HFF-Myc (cell line): ENCODE measurements at regions not wholly inside any gene's neighbourhood (a gene's known extent, or its start where the extent isn't known, plus 50 kb on each side); places are given as distances from the start of the nearest gene placed in this dataset.
A peak's percentile ranks its signal among the peaks of the same experiment; 100 is the strongest.
"Not testable (repeated sequence)": the region's sequence is repeated elsewhere in the genome, so short reads cannot be mapped to it uniquely, and the experiment has no call there.

Source experiments
- DNase-seq: peaks from one replicate; pipeline ENCODE4 v3.0.0-alpha.2; 2011; ENCODE audit warnings: low read depth; ENCODE audit errors: extremely low read depth
- H3K4me3 ChIP-seq: replicated peaks from 2 replicates; pipeline ENCODE4 v1.5.1; 2011; ENCODE audit warnings: low read depth, mild to moderate bottlenecking, control low read depth, low read length
- TF ChIP-seq, protein P1 (sequence below): IDR thresholded peaks from 2 replicates; pipeline ENCODE4 v1.5.1; 2012; ENCODE audit warnings: mild to moderate bottlenecking, low read depth, low read length, control low read depth; ENCODE audit errors: missing control alignments

DNA sequence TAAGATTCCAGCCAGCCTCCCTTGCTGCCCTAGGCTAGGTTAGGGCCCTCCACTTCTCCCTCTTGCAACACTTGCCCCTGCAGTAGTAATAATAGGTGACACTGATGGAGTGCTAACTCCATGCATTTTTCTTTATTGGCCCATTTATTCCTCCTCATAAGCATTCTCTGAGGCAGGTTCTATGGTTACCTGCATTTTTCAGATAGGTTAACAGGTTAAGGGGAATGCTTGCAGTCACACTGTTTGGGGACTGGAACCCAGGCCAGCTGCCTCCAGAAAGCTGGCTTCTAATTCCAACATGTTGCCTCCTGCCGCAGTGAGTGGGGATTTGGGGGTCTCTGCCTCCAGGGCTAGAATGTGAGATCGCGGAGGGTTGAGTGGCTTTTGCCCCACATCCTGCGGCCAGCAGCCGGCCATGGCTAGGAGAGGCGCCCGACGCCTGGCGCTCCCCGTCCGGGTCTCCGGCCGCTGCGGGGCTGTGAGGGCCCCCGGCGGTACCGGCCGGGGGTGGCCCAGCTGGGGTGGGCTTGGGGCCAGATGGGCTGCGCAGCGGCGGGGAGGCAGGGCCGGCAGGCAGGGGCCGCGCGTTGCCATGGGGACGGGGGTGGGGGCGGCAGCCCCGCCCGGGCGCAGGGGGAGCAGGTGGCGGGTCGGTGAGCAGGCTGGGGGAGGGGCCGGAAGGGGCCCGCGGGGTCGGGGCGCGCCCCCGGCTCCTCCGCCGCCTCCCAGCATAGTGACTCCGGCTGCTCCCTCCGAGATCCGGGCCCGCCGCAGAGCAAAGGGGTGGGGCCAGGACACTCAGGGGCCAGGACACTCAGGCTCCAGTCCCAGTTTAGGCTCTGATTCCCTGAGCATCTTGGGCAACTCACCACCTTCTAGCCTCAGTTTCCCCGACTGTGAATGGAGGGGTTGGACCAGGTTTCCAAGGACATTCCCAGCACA, 68.4 kb upstream of the SSBP3 start:
- TF ChIP-seq, protein P1, sequence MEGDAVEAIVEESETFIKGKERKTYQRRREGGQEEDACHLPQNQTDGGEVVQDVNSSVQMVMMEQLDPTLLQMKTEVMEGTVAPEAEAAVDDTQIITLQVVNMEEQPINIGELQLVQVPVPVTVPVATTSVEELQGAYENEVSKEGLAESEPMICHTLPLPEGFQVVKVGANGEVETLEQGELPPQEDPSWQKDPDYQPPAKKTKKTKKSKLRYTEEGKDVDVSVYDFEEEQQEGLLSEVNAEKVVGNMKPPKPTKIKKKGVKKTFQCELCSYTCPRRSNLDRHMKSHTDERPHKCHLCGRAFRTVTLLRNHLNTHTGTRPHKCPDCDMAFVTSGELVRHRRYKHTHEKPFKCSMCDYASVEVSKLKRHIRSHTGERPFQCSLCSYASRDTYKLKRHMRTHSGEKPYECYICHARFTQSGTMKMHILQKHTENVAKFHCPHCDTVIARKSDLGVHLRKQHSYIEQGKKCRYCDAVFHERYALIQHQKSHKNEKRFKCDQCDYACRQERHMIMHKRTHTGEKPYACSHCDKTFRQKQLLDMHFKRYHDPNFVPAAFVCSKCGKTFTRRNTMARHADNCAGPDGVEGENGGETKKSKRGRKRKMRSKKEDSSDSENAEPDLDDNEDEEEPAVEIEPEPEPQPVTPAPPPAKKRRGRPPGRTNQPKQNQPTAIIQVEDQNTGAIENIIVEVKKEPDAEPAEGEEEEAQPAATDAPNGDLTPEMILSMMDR = no peak
- DNase-seq = no peak
- no peak overlapping the region for H3K4me3 ChIP-seq

DNA sequence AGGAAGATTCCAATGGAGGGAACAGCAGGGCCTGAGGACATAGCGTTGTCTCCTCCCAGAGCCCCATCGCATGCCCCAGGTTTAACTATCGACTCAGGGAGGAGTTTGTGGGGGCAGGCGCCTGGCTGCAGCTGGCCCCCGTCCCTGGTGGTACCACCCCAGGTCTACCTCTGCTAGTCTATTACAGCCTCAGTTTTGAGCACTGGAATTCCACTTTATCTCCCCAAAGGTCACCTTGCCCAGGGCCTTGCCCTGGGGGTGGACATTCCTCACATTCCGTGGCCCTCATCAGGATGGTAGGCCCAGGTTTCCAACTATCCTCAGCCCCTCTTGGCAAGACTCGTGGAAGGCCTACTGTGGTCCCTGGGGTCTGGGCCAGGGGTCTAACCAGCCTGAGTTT, 65.4 kb upstream of the SSBP3 start:
- H3K4me3 ChIP-seq = no peak overlapping the region
- DNase-seq = no peak
- TF ChIP-seq, protein P1 = no peak

DNA sequence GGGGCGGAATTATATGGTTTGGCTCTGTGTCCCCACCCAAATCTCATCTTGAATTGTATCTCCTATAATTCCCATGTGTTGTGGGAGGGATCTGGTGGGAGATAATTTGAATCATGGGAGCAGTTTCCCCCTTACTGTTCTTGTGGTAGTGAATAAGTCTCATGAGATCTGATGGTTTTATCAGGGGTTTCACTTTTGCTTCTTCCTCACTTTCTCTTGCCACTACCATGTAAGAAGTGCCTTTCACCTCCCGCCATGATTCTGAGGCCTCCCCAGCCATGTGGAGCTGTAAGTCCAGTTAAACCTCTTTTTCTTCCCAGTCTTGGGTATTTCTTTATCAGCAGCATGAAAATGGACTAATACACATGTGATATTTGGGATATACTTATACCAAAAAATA, 63.2 kb upstream of the SSBP3 start:
- DNase-seq, H3K4me3 ChIP-seq: not testable (repeated sequence)

DNA sequence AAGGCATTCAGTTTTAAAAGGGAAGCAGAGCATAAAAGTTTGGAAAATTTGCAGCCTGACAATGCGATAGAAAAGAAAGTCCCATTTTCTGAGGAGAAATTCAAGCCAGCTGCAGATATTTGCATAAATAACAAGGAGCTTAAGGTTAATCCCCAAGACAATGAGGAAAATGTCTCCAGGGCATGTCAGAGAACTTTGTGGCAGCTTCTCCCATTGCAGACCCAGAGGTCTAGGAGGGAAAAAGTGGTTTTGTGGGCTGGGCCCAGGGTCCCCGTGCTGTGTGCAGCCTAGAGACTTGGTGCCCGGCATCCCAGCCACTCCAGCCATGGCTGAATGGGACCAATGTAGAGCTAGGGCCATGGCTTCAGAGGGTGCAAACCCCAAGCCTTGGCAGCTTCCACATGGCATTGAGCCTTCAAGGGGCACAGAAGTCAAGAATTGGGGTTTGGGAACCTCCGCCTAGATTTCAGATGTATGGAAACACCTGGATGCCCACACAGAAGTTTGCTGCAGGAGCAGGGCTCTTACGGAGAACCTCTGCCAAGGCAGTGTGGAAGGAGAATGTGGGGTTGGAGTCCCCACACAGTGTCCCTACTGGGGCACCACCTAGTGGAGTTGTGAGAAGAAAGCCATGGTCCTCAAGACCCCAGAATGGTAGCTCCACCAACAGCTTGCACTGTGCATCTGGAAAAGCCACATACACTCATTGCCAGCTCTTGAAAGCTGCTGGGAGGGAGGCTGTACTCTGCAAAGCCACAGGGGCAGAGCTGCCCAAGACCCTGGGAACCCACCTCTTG, 62.3 kb upstream of the SSBP3 start:
- not testable (repeated sequence) for DNase-seq
- TF ChIP-seq, protein P1 = peak; percentile 9

DNA sequence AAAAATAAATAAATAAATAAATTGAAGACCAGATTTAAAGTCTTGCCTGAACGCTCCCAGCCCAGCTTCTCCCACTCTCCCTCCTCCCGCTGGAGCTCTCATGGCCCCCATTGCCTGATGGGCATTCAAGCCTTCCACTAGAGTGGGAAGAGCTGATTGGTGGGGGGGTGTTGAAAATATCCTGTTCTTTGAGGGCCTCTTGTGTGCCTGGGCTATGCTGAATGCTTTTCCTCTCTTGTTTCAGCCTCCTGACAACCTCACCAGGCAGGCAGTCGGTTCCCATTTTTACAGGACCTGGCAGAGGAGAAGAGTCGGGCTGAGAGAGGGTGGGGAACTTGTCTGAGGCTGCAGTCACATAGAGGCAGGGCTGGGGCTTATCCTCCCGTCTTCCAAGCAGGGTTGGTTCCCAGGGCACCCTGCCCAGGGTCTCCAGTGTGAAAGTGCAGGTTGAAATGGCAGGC, 59.2 kb upstream of the SSBP3 start:
- DNase-seq = no peak
- TF ChIP-seq, protein P1 = no peak

More for the DNA sequence above, 62.3 kb upstream of the SSBP3 start:
- H3K4me3 ChIP-seq = not testable (repeated sequence)

DNA sequence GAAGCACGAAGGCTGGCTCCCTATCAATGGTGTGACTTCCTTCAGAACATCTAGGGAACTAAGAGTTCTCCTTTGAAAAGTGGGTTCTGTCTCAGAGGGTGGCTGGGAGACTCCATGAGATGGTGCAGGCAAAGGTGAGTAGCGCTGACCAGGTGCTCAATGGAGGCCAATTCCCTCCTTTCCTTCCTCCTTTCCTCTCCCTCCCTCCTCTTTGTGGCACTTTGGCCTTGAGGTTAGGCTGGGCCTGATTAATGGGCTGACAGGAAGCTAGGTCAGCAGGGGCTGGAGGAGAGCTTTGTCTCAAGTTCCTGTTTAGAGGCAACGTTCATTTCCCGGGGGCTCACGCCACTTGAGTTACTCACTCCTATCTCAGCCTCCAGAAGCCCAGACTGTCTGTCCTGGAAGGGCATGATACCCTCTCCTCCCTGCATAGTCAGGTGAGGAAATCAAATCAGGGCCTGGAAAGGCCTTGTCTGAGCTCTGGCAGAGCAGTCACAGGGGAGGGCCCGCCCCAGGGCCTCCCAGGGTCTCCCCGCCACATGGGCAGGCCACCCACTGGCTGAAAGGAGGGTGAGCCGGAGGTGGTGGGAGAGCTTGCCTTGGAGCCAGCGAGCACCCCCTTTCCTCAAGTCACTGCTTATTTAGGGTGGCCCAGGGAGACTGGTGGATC, 58.4 kb upstream of the SSBP3 start:
- no peak overlapping the region for H3K4me3 ChIP-seq
- TF ChIP-seq, protein P1 = no peak
- no peak for DNase-seq

More for the DNA sequence above, 59.2 kb upstream of the SSBP3 start:
- H3K4me3 ChIP-seq = no peak overlapping the region
